ENCODE measurements at regions not wholly inside any gene's neighbourhood (a gene's known extent, or its start where the extent isn't known, plus 50 kb on each side); places are given as distances from the start of the nearest gene placed in this dataset.

GRCh38 chr9:118223111-118223510, 518.9 kb downstream of the TLR4 start:
- no peaks in the 10 kb centered on the region for H3K4me1 ChIP-seq
- intact Hi-C loops (cut with DNase I) = no loop called here
- TF ChIP-seq CTCF (IDR thresholded peaks at IDR 0.05) = no peak
- TF ChIP-seq POLR2A (IDR thresholded peaks at IDR 0.05) = no peak
- DNase-seq (no peak), ATAC-seq (no peak)
- no peaks in the 10 kb centered on the region for H3K9me3 ChIP-seq
- no peaks in the 10 kb centered on the region for H3K36me3 ChIP-seq
- no peaks in the 10 kb centered on the region for H3K27me3 ChIP-seq
- no peak overlapping the region for H3K27ac ChIP-seq
- no peak overlapping the region for H3K4me3 ChIP-seq

- no peak overlapping the region for H3K4me3 ChIP-seq
- H3K9me3 ChIP-seq = peaks cover 0 to 5% (median 0%) of the 10 kb centered on the region in 12 donors
- WGBS, 4 donors = 6 to 21% (median 19%) methylated on average over 1 of the region's 1 CpG
- H3K27ac ChIP-seq = no peak overlapping the region
- TF ChIP-seq POLR2A (IDR thresholded peaks at IDR 0.05) (no peak), CTCF (IDR thresholded peaks at IDR 0.05) (no peak)
- no peaks in the 10 kb centered on the region for H3K4me1 ChIP-seq
- intact Hi-C loops (cut with DNase I) = no loop called here
- H3K36me3 ChIP-seq = no peaks in the 10 kb centered on the region
- no peaks in the 10 kb centered on the region for H3K27me3 ChIP-seq
- DNase-seq (no peak), ATAC-seq (no peak)
These were observed 526.1 kb downstream of the TLR4 start for GRCh38 chr9:118230329-118230728.

- TF ChIP-seq CTCF (IDR thresholded peaks at IDR 0.05) (no peak), POLR2A (IDR thresholded peaks at IDR 0.05) (no peak)
- H3K27me3 ChIP-seq = no peaks in the 10 kb centered on the region
- no peaks in the 10 kb centered on the region for H3K4me1 ChIP-seq
- peaks cover 0 to 23% (median 2%) of the 10 kb centered on the region in 12 donors for H3K9me3 ChIP-seq
- intact Hi-C loops (cut with DNase I) = no loop called here
- DNase-seq (no peak), ATAC-seq (no peak)
- WGBS, 4 donors = 76 to 88% (median 84%) methylated on average over 1 of the region's 1 CpG
- no peak overlapping the region for H3K4me3 ChIP-seq
- H3K27ac ChIP-seq = no peak overlapping the region
- no peaks in the 10 kb centered on the region for H3K36me3 ChIP-seq
These were observed 532.4 kb downstream of the TLR4 start for GRCh38 chr9:118236625-118237024.

GRCh38 chr9:118238139-118238538, 533.9 kb downstream of the TLR4 start:
- Histone ChIP-seq H3K36me3 (no peaks in the 10 kb centered on the region), H3K4me3 (no peak overlapping the region), H3K27me3 (no peaks in the 10 kb centered on the region), H3K27ac (no peak overlapping the region), H3K4me1 (no peaks in the 10 kb centered on the region), H3K9me3 (peaks cover 0 to 26% (median 1%) of the 10 kb centered on the region in 12 donors)
- TF ChIP-seq POLR2A (IDR thresholded peaks at IDR 0.05) = no peak
- TF ChIP-seq CTCF (IDR thresholded peaks at IDR 0.05) = no peak
- ATAC-seq = no peak
- no peak for DNase-seq
- intact Hi-C loops (cut with DNase I) = no loop called here
